ENCODE measurements at regions not wholly inside any gene's neighbourhood (a gene's known extent, or its start where the extent isn't known, plus 50 kb on each side); places are given as distances from the start of the nearest gene placed in this dataset.

DNA sequence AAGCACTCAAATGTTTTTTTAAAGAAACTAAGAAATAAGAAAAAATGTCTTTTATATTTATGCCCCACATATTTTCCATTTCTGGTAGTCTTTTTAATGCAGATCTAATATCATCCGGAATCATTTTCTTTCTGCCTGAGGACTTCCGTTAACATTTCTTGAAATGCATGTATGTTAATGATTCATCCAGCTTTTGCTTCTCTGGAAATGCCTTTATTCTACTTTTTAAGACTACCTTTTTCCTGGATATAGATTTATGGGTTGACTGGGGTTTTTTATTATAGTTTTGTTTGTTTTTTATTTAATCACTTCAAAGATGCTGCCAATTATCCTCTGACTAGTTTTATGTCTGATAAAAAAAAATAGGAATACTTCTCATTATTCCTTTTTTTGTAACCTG is 57.1 kb upstream of the LDLRAD3 start:
- TF ChIP-seq, protein P1, sequence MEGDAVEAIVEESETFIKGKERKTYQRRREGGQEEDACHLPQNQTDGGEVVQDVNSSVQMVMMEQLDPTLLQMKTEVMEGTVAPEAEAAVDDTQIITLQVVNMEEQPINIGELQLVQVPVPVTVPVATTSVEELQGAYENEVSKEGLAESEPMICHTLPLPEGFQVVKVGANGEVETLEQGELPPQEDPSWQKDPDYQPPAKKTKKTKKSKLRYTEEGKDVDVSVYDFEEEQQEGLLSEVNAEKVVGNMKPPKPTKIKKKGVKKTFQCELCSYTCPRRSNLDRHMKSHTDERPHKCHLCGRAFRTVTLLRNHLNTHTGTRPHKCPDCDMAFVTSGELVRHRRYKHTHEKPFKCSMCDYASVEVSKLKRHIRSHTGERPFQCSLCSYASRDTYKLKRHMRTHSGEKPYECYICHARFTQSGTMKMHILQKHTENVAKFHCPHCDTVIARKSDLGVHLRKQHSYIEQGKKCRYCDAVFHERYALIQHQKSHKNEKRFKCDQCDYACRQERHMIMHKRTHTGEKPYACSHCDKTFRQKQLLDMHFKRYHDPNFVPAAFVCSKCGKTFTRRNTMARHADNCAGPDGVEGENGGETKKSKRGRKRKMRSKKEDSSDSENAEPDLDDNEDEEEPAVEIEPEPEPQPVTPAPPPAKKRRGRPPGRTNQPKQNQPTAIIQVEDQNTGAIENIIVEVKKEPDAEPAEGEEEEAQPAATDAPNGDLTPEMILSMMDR (optimal IDR thresholded peaks at IDR 0.05 in 1 of 3, IDR thresholded peaks at IDR 0.05 in 1 of 3, conservative IDR thresholded peaks at IDR 0.05 in 1 of 3; ENCODE audit: extremely low read depth in 1 of 3, insufficient read depth in 2 of 3, low read length in 3 of 3): no peak
- no peak for TF ChIP-seq EZH2 (IDR thresholded peaks at IDR 0.05; ENCODE audit: low read length)

Data from keratinocyte (primary cell).